ENCODE measurements at regions not wholly inside any gene's neighbourhood (a gene's known extent, or its start where the extent isn't known, plus 50 kb on each side); places are given as distances from the start of the nearest gene placed in this dataset.

DNA sequence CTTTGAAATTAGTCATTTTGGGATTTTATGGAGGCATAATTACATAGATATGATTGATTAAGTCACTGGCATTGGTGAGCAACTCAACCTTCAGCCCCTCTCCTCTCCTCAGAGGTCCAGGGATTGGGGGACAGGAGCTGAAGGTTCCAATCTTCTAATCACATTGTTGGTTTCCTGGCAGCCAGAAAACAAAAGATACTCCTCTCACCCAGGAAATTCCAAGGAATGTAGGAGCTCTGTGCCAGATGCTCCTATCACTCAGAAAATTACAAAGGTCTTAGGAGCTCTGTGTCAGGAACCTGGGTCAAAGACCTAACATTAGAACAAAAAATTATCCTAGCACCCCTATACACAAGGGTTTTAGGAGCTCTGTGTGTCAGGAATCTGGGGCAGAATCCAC, 679.7 kb upstream of the ID4 start:
- H3K4me3 ChIP-seq (ENCODE audit: low read depth, poor library complexity, severe bottlenecking), result no peak overlapping the region
- DNase-seq (ENCODE audit: low spot score in 2 of 2), result no peak
- intact Hi-C loops (cut with DNase I; ENCODE audit: low total_unique reads), result no loop called here
- no peak for TF ChIP-seq POLR2A (IDR thresholded peaks at IDR 0.05)
- TF ChIP-seq, protein P1, sequence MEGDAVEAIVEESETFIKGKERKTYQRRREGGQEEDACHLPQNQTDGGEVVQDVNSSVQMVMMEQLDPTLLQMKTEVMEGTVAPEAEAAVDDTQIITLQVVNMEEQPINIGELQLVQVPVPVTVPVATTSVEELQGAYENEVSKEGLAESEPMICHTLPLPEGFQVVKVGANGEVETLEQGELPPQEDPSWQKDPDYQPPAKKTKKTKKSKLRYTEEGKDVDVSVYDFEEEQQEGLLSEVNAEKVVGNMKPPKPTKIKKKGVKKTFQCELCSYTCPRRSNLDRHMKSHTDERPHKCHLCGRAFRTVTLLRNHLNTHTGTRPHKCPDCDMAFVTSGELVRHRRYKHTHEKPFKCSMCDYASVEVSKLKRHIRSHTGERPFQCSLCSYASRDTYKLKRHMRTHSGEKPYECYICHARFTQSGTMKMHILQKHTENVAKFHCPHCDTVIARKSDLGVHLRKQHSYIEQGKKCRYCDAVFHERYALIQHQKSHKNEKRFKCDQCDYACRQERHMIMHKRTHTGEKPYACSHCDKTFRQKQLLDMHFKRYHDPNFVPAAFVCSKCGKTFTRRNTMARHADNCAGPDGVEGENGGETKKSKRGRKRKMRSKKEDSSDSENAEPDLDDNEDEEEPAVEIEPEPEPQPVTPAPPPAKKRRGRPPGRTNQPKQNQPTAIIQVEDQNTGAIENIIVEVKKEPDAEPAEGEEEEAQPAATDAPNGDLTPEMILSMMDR (IDR thresholded peaks at IDR 0.05), result no peak

- no peak overlapping the region for H3K4me3 ChIP-seq (ENCODE audit: low read depth, poor library complexity, severe bottlenecking)
- intact Hi-C loops (cut with DNase I; ENCODE audit: low total_unique reads), result no loop called here
- no peak for TF ChIP-seq POLR2A (IDR thresholded peaks at IDR 0.05)
- TF ChIP-seq, protein P1 (IDR thresholded peaks at IDR 0.05), result no peak
- no peak for DNase-seq (ENCODE audit: low spot score in 2 of 2)
- 83 to 95% methylated on average over 1 of the region's 1 CpG for WGBS, 2 donors
These were observed 678.6 kb upstream of the ID4 start for GRCh38 chr6:19158586-19158985.

DNA sequence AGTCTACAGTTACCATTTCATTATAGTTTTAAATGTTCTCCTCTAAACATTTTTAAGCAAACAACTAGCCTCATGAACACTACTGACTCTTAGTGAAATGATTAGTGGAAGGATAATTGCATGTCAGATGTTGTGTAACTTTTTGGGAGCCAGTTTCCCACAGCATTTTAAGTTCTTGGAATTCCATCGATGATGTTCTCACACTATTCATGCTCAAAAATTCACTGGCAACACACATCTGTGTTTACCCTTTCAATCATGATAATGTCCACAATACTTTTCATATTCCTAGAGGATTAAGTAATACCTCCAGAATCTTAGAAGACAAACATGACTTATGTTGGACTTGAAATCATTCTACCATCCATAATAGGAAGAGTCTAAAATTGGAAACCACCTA, 678.1 kb upstream of the ID4 start:
- intact Hi-C loops (cut with DNase I; ENCODE audit: low total_unique reads), result no loop called here
- DNase-seq (ENCODE audit: low spot score in 2 of 2), result no peak
- H3K4me3 ChIP-seq (ENCODE audit: low read depth, poor library complexity, severe bottlenecking), result no peak overlapping the region
- 47 to 48% methylated on average over 1 of the region's 1 CpG for WGBS, 2 donors
- TF ChIP-seq, protein P1 (IDR thresholded peaks at IDR 0.05), result no peak
- no peak for TF ChIP-seq POLR2A (IDR thresholded peaks at IDR 0.05)

- WGBS, 2 donors, result 61 to 62% methylated on average over 2 of the region's 2 CpGs
- DNase-seq (ENCODE audit: low spot score in 2 of 2), result no peak
- intact Hi-C loops (cut with DNase I; ENCODE audit: low total_unique reads), result no loop called here
- TF ChIP-seq, protein P1 (IDR thresholded peaks at IDR 0.05), result no peak
- no peak for TF ChIP-seq POLR2A (IDR thresholded peaks at IDR 0.05)
- H3K4me3 ChIP-seq (ENCODE audit: low read depth, poor library complexity, severe bottlenecking), result no peak overlapping the region
These were observed 677.6 kb upstream of the ID4 start for GRCh38 chr6:19159561-19159960.

DNA sequence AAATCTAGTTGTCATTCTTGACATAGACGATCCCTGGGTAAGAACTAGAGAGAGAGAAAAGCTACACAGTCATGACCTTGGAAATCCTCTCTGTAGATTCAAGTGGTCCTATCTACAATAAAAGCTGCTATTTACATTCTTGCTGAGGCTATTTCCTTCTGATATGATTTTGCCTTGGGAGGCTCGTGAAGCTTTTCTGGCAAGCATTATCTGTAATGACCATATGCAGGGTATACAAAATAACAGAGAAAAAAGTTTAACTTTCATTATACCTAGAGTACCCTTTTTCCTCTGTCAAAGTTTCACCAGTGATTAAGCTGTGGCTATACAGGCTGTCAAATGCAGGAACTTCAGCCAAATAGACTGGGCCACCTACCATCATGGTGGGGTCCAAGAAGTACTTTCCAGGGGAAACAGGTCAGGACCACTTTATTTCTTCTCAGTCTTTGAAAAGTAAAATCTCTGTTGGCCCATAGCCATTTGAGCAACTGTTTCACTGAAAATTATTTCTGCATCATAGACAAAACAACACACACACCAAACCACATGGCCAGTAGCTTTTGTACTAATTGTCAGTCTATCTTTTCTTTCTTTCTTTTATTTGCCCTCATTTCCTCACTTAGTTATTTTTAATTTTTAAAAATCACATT, 677.0 kb upstream of the ID4 start:
- WGBS, 2 donors, result 62 to 71% methylated on average over 2 of the region's 2 CpGs
- DNase-seq (ENCODE audit: low spot score in 2 of 2), result no peak
- no peak for TF ChIP-seq POLR2A (IDR thresholded peaks at IDR 0.05)
- TF ChIP-seq, protein P1 (IDR thresholded peaks at IDR 0.05), result no peak
- H3K4me3 ChIP-seq (ENCODE audit: low read depth, poor library complexity, severe bottlenecking), result no peak overlapping the region
- intact Hi-C loops (cut with DNase I; ENCODE audit: low total_unique reads), result no loop called here

DNA sequence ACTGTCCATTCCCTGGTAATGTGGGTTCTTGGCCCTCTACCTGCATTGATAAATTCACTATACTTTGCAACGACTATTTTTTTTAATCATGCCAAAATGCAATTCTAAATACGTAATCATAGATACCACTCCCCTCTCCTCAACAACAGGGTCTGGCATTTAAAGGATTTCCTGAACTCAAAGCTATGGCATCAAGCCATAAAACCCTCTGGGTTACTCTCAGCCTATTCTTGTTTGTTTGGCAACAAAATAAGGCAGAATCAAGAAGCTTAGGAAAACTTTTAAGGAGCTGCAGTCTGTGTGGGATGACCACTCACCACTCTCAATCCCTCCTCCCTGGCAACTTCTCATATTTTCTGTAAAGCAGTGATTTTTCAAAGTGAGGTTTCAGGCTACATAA, 669.9 kb upstream of the ID4 start:
- intact Hi-C loops (cut with DNase I; ENCODE audit: low total_unique reads), result no loop called here
- DNase-seq (ENCODE audit: low spot score in 2 of 2), result no peak
- 10 to 16% methylated on average over 2 of the region's 2 CpGs for WGBS, 2 donors
- TF ChIP-seq POLR2A (IDR thresholded peaks at IDR 0.05), result no peak
- TF ChIP-seq, protein P1 (IDR thresholded peaks at IDR 0.05), result no peak
- no peak overlapping the region for H3K4me3 ChIP-seq (ENCODE audit: low read depth, poor library complexity, severe bottlenecking)

All from lower leg skin (tissue), 4 donors.